Endothelial cell of umbilical vein (primary cell): ENCODE measurements at regions not wholly inside any gene's neighbourhood (a gene's known extent, or its start where the extent isn't known, plus 50 kb on each side); places are given as distances from the start of the nearest gene placed in this dataset.

Experiments
- BruUV-seq: library from RNA; stranded (reverse); fragments of 400-500 nt; replicated peaks from 2 replicates; lab custom pipeline; 2021; lab: Mats Ljungman, UMichigan
- CTCF ChIA-PET: fragments of 300-600, 350-600 bp; sonication (Branson Sonifier 250); formaldehyde crosslinking; loops from one replicate; lab custom pipeline; 2021; ENCODE audit warnings: antibody characterized with exemption, inconsistent platforms; lab: Charles Lee
- POLR2A ChIA-PET: fragments of 300-600, 350-600 bp; sonication (Branson Sonifier 250); formaldehyde crosslinking; loops from one replicate; lab custom pipeline; 2021; ENCODE audit warnings: antibody characterized with exemption, inconsistent platforms; lab: Charles Lee
- DNase-seq: peaks from one replicate; pipeline ENCODE4 v3.0.0-alpha.2; 2011; ENCODE audit warnings: low read depth, low spot score
- FAIRE-seq: peaks from 2 replicates; lab custom pipeline; 2011; peaks lifted over from hg19 to GRCh38; lab: Jason Lieb, UNC
- H2AFZ ChIP-seq: 2 replicates; pipeline ENCODE4 v1.6.0; 2012; ENCODE audit warnings: low read depth, low read length, control low read depth, inconsistent platforms
- H3K27ac ChIP-seq: 2 replicates; pipeline ENCODE4 v1.5.1; 2011; ENCODE audit warnings: low read depth, mild to moderate bottlenecking, control low read depth, low read length, moderate library complexity; ENCODE audit not compliant: insufficient read depth
- H3K27me3 ChIP-seq, 2 experiments: 2 replicates each; pipeline versions ENCODE4 v1.6.0 to v1.6.1; 2011; ENCODE audit warnings: low read length in 2 of 2, mixed read lengths in 1 of 2; ENCODE audit not compliant: control insufficient read depth in 2 of 2, insufficient read depth in 2 of 2
- H3K36me3 ChIP-seq, 2 experiments: 2 replicates in 1 of 2; 3 replicates in 1 of 2; pipeline ENCODE4 v1.5.1; 2011; ENCODE audit warnings: low read length in 2 of 2, mild to moderate bottlenecking in 1 of 2, moderate library complexity in 1 of 2; ENCODE audit not compliant: control insufficient read depth in 2 of 2, insufficient read depth in 2 of 2; ENCODE audit errors: extremely low read depth in 1 of 2
- H3K4me1 ChIP-seq: 3 replicates; pipeline ENCODE4 v1.5.1; 2011; ENCODE audit warnings: mild to moderate bottlenecking, low read length; ENCODE audit not compliant: control insufficient read depth, insufficient read depth; ENCODE audit errors: extremely low read depth
- H3K4me2 ChIP-seq: 2 replicates; pipeline ENCODE4 v1.6.1; 2011; ENCODE audit warnings: low read length, control low read depth, mixed read lengths; ENCODE audit not compliant: insufficient read depth
- H3K4me3 ChIP-seq, 3 experiments: fragments of 200-600 bp in 1 of 3; sonication (generic), shearing (Covaris generic) in 1 of 3; replicated peaks in 1 of 3; 2 replicates each; pipeline ENCODE4 v1.5.1; 2011 to 2016; ENCODE audit warnings: control low read depth in 3 of 3, low read length in 3 of 3, mild to moderate bottlenecking in 2 of 3, inconsistent platforms in 1 of 3, low read depth in 1 of 3, moderate library complexity in 1 of 3; ENCODE audit not compliant: insufficient read depth in 1 of 3
- H3K79me2 ChIP-seq: 2 replicates; pipeline ENCODE4 v1.6.0; 2012; ENCODE audit warnings: low read length, inconsistent platforms; ENCODE audit not compliant: control insufficient read depth, insufficient read depth
- H3K9ac ChIP-seq: replicated peaks from 2 replicates; pipeline ENCODE3; 2011; ENCODE audit warnings: low read length, control low read depth; ENCODE audit not compliant: insufficient read depth; ENCODE audit errors: extremely low read depth
- H3K9me1 ChIP-seq: replicated peaks from 3 replicates; pipeline ENCODE4 v1.6.0; 2011; ENCODE audit warnings: mild to moderate bottlenecking, low read length; ENCODE audit not compliant: control insufficient read depth, insufficient read depth; ENCODE audit errors: extremely low read depth
- H3K9me3 ChIP-seq: replicated peaks from 2 replicates; pipeline ENCODE4 v1.5.1; 2012; ENCODE audit warnings: low read length, inconsistent platforms; ENCODE audit not compliant: control insufficient read depth, insufficient read depth
- H4K20me1 ChIP-seq: replicated peaks from 2 replicates; pipeline ENCODE3; 2011; ENCODE audit warnings: mild to moderate bottlenecking, low read length; ENCODE audit not compliant: control insufficient read depth, insufficient read depth; ENCODE audit errors: extremely low read depth
- CTCF ChIP-seq, 2 donors: IDR thresholded peaks; 1 replicate in 1 of 2; 2 replicates in 1 of 2; pipeline ENCODE4 v1.5.1; 2011; ENCODE audit warnings: low read length in 2 of 2, mild to moderate bottlenecking in 2 of 2, moderate library complexity in 2 of 2, control low read depth in 1 of 2, inconsistent platforms in 1 of 2, low read depth in 1 of 2; ENCODE audit not compliant: insufficient read depth in 1 of 2; ENCODE audit errors: extremely low read depth in 1 of 2
- EZH2 ChIP-seq: IDR thresholded peaks from 2 replicates; pipeline ENCODE4 v1.6.1; 2012; ENCODE audit warnings: borderline replicate concordance, low read depth, mild to moderate bottlenecking, moderate library complexity, low read length, inconsistent platforms; ENCODE audit not compliant: severe bottlenecking
- FOS ChIP-seq: IDR thresholded peaks from 2 replicates; pipeline ENCODE4 v1.6.1; 2011; ENCODE audit warnings: mild to moderate bottlenecking, low read length, moderate library complexity, borderline replicate concordance; ENCODE audit not compliant: insufficient read depth
- GATA2 ChIP-seq: IDR thresholded peaks from 2 replicates; pipeline ENCODE4 v1.7.0; 2011; ENCODE audit warnings: low read depth, mild to moderate bottlenecking, moderate library complexity, mixed read lengths, low read length; ENCODE audit not compliant: insufficient read length, insufficient read depth
- JUN ChIP-seq: IDR thresholded peaks from 2 replicates; pipeline ENCODE4 v1.6.1; 2011; ENCODE audit warnings: borderline replicate concordance, low read depth; ENCODE audit not compliant: insufficient read length, insufficient read depth
- MYC ChIP-seq: IDR thresholded peaks from one replicate; pipeline ENCODE4 v1.6.1; 2011; ENCODE audit warnings: mild to moderate bottlenecking, low read depth, low read length
- POLR2A ChIP-seq: IDR thresholded peaks from 2 replicates; pipeline ENCODE4 v1.6.1; 2012; ENCODE audit warnings: low read depth, mild to moderate bottlenecking, control low read depth, low read length
- POLR2AphosphoS5 ChIP-seq: IDR thresholded peaks from 2 replicates; pipeline ENCODE4 v1.6.1; 2012; ENCODE audit warnings: low read depth, mild to moderate bottlenecking, control low read depth, low read length, moderate library complexity; ENCODE audit not compliant: insufficient read depth
- dilution Hi-C: fragments of 300-500 bp; cut with MboI; formaldehyde crosslinking; loops from one replicate; pipeline ENCODE4 v1.15.0; 2019; ENCODE audit warnings: low sequenced_read_pairs; ENCODE audit not compliant: extremely low pct_ligation_motif_present
- intact Hi-C: fragments of 100-400 bp; cut with micrococcal nuclease; formaldehyde crosslinking; loops from one replicate; pipeline ENCODE4 v1.10.0; 2022
- TF ChIP-seq, protein P1 (sequence below): IDR thresholded peaks from 2 replicates; pipeline ENCODE4 v1.6.1; 2011; ENCODE audit not compliant: insufficient read depth, insufficient read length

DNA sequence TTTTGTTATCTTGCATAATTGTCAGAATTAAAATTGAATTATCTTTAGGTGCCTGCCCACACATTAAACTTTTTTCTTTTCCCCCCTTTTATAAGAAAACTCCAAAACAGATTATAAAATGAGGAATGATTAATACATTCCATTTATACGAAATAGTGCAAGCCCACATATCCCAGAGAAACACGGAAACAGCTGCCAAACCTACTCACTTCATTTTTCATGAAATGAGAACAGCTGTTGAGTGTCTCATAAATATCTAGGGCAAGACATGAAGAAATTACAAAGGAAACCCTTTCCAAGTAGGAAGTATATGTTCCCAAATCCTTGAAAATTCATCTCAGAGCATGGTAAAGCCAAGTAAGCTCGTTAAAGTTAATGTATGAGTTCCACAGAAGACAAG is 459.4 kb upstream of the NMUR2 start:
- no peak for FAIRE-seq
- H3K27ac ChIP-seq = no peak overlapping the region

More for the DNA sequence above, 459.4 kb upstream of the NMUR2 start:
- Histone ChIP-seq H3K4me3 (no peak overlapping the region), H3K27me3 (no peaks in the 10 kb centered on the region), H3K9me1 (no peaks in the 10 kb centered on the region), H3K79me2 (no peaks in the 10 kb centered on the region), H2AFZ (no peak overlapping the region), H3K36me3 (no peaks in the 10 kb centered on the region), H3K4me1 (no peaks in the 10 kb centered on the region), H3K9me3 (no peaks in the 10 kb centered on the region), H3K9ac (no peak overlapping the region), H4K20me1 (no peaks in the 10 kb centered on the region), H3K4me2 (no peak overlapping the region)
- POLR2A ChIA-PET = no interaction called here
- CTCF ChIA-PET = no interaction called here
- no TSS peak for BruUV-seq
- TF ChIP-seq POLR2AphosphoS5 (no peak), MYC (no peak), CTCF (IDR thresholded peaks at IDR 0.05; ENCODE audit: extremely low read depth in 1 of 2, insufficient read depth in 1 of 2, low read depth in 1 of 2, low read length in 2 of 2) (no peak), POLR2A (no peak), FOS (no peak), EZH2 (no peak), JUN (no peak), GATA2 (no peak)
- TF ChIP-seq, protein P1, sequence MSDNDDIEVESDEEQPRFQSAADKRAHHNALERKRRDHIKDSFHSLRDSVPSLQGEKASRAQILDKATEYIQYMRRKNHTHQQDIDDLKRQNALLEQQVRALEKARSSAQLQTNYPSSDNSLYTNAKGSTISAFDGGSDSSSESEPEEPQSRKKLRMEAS = no peak
- intact Hi-C loops = no loop called here
- dilution Hi-C loops = no loop called here
- DNase-seq = no peak
